Prostate gland (tissue), 2 donors: ENCODE measurements at regions not wholly inside any gene's neighbourhood (a gene's known extent, or its start where the extent isn't known, plus 50 kb on each side); places are given as distances from the start of the nearest gene placed in this dataset.

Source experiments
- POLR2A ChIP-seq: fragments of 450-650 bp; IDR thresholded peaks from one replicate; pipeline ENCODE4 v1.6.1; 2016; ENCODE audit warnings: antibody characterized with exemption, mild to moderate bottlenecking
- POLR2AphosphoS5 ChIP-seq: sonication (generic); formaldehyde crosslinking; IDR thresholded peaks from one replicate; pipeline ENCODE4 v1.6.1; 2017; ENCODE audit warnings: antibody characterized with exemption
- TF ChIP-seq, protein P1 (sequence below), 4 experiments: fragments of 200-600 bp in 2 of 4; fragments of 450-650 bp in 2 of 4; sonication (generic) in 2 of 4; IDR thresholded peaks; 1 replicate in 3 of 4; 2 replicates in 1 of 4; pipeline ENCODE4 v1.5.1; 2016 to 2019; ENCODE audit warnings: antibody characterized with exemption in 4 of 4, mild to moderate bottlenecking in 2 of 4, moderate library complexity in 2 of 4

DNA sequence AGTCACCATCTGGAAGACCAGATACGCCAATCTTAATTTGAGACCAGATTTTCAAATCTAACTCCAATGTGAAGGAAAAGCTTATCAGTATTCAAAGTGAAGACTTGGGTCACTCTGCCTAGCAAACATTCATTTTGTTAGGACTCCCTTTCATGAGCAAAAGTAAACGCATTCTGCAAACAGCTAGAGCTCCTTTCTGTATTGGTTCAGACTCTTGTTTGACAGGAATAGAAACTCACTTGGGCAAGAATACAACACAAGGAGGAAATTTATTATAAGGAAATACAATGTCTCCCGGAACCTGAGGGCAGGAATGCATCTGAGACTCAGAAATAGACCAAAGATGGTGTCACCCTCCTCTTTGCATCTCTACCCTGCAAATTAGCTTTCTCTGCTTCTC, 558.6 kb downstream of the TAFA4 start:
- TF ChIP-seq, protein P1, sequence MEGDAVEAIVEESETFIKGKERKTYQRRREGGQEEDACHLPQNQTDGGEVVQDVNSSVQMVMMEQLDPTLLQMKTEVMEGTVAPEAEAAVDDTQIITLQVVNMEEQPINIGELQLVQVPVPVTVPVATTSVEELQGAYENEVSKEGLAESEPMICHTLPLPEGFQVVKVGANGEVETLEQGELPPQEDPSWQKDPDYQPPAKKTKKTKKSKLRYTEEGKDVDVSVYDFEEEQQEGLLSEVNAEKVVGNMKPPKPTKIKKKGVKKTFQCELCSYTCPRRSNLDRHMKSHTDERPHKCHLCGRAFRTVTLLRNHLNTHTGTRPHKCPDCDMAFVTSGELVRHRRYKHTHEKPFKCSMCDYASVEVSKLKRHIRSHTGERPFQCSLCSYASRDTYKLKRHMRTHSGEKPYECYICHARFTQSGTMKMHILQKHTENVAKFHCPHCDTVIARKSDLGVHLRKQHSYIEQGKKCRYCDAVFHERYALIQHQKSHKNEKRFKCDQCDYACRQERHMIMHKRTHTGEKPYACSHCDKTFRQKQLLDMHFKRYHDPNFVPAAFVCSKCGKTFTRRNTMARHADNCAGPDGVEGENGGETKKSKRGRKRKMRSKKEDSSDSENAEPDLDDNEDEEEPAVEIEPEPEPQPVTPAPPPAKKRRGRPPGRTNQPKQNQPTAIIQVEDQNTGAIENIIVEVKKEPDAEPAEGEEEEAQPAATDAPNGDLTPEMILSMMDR (IDR thresholded peaks at IDR 0.05), result no peak
- TF ChIP-seq POLR2A (no peak), POLR2AphosphoS5 (peak; percentile 46)
